ENCODE measurements at regions not wholly inside any gene's neighbourhood (a gene's known extent, or its start where the extent isn't known, plus 50 kb on each side); places are given as distances from the start of the nearest gene placed in this dataset.
"Not testable (repeated sequence)": the region's sequence is repeated elsewhere in the genome, so short reads cannot be mapped to it uniquely, and the experiment has no call there.

- TF ChIP-seq CTCF (IDR thresholded peaks at IDR 0.05); CREB1 (CRISPR knock-in tag; IDR thresholded peaks at IDR 0.05); ZNF232 (CRISPR knock-in tag; IDR thresholded peaks at IDR 0.05); ATF3 (CRISPR knock-in tag; conservative IDR thresholded peaks at IDR 0.05); ZBTB43 (CRISPR knock-in tag; IDR thresholded peaks at IDR 0.05); SP1 (CRISPR knock-in tag; conservative IDR thresholded peaks at IDR 0.05): not testable (repeated sequence)
Observed at GRCh38 chr20:29320216-29320949, 1937.1 kb upstream of the DEFB115 start.
